OCI-LY7 (cell line): ENCODE measurements at regions not wholly inside any gene's neighbourhood (a gene's known extent, or its start where the extent isn't known, plus 50 kb on each side); places are given as distances from the start of the nearest gene placed in this dataset.

ENCODE experiments used
- BruUV-seq: library from RNA; stranded (reverse); fragments of 400-500 nt; replicated peaks from 2 replicates; lab custom pipeline; 2021; lab: Mats Ljungman, UMichigan
- CTCF ChIA-PET: fragments of 300-600 bp; sonication (Branson Sonifier 250); formaldehyde crosslinking; loops from one replicate; lab custom pipeline; 2022; ENCODE audit warnings: antibody characterized with exemption; ENCODE audit not compliant: unreplicated experiment; lab: Charles Lee
- POLR2A ChIA-PET: fragments of 300-600 bp; sonication (Branson Sonifier 250); formaldehyde crosslinking; loops from one replicate; lab custom pipeline; 2022; ENCODE audit warnings: antibody characterized with exemption; lab: Charles Lee
- DNase-seq: peaks from one replicate; pipeline ENCODE4 v3.0.0-alpha.2; 2015; ENCODE audit warnings: low spot score
- H2AFZ ChIP-seq: fragments of 200-600 bp; sonication (generic), shearing (Covaris generic); 2 replicates; pipeline ENCODE4 v1.6.1; 2014; ENCODE audit warnings: mild to moderate bottlenecking, antibody characterized with exemption, low read length, moderate library complexity
- H3K27ac ChIP-seq: fragments of 200-600 bp; sonication (generic); 2 replicates; pipeline ENCODE4 v1.5.1; 2014; ENCODE audit warnings: mixed run types, low read depth, mild to moderate bottlenecking, moderate library complexity, low read length, inconsistent platforms; ENCODE audit not compliant: poor library complexity, severe bottlenecking
- H3K36me3 ChIP-seq: fragments of 200-600 bp; sonication (generic); 2 replicates; pipeline ENCODE4 v1.6.1; 2014; ENCODE audit warnings: mild to moderate bottlenecking, antibody characterized with exemption, low read length, moderate library complexity, mixed read lengths; ENCODE audit not compliant: insufficient read depth
- H3K4me1 ChIP-seq: fragments of 200-600 bp; sonication (generic); 2 replicates; pipeline ENCODE4 v1.5.1; 2014; ENCODE audit warnings: mild to moderate bottlenecking, low read length; ENCODE audit not compliant: insufficient read depth, poor library complexity, severe bottlenecking
- H3K4me2 ChIP-seq: fragments of 200-600 bp; sonication (generic); 2 replicates; pipeline ENCODE4 v1.6.1; 2014; ENCODE audit warnings: mild to moderate bottlenecking, low read length
- H3K4me3 ChIP-seq: fragments of 200-600 bp; sonication (generic); 2 replicates; pipeline ENCODE4 v1.5.1; 2014; ENCODE audit warnings: mild to moderate bottlenecking, low read depth, low read length; ENCODE audit not compliant: poor library complexity, severe bottlenecking
- H3K79me2 ChIP-seq: fragments of 200-600 bp; sonication (generic); 2 replicates; pipeline ENCODE4 v1.6.1; 2016; ENCODE audit warnings: low read depth, mild to moderate bottlenecking, low read length, moderate library complexity, mixed read lengths; ENCODE audit not compliant: insufficient read depth
- H3K9me2 ChIP-seq: fragments of 200-600 bp; sonication (generic); 2 replicates; pipeline ENCODE4 v1.6.1; 2016; ENCODE audit warnings: mild to moderate bottlenecking, low read length, mixed read lengths; ENCODE audit not compliant: insufficient read depth
- H3K9me3 ChIP-seq: fragments of 200-600 bp; sonication (generic); 2 replicates; pipeline ENCODE4 v1.6.1; 2014; ENCODE audit warnings: mild to moderate bottlenecking, mixed run types, low read length, mixed read lengths
- H4K20me1 ChIP-seq: fragments of 200-600 bp; sonication (generic); 2 replicates; pipeline ENCODE4 v1.6.1; 2014; ENCODE audit warnings: mild to moderate bottlenecking, antibody characterized with exemption, low read length, moderate library complexity, mixed read lengths; ENCODE audit not compliant: insufficient read depth
- CTCF ChIP-seq: fragments of 200-600 bp; sonication (generic); conservative IDR thresholded peaks from 2 replicates; pipeline ENCODE4 v1.5.1; 2014; ENCODE audit warnings: mild to moderate bottlenecking, antibody characterized with exemption, low read length, moderate library complexity, mixed read lengths
- EZH2phosphoT487 ChIP-seq: fragments of 200-600 bp; sonication (generic); IDR thresholded peaks from 2 replicates; pipeline ENCODE4 v1.6.1; 2018; ENCODE audit warnings: low read depth, borderline replicate concordance, mild to moderate bottlenecking, mixed run types, antibody characterized with exemption, low read length, moderate library complexity, mixed read lengths
- intact Hi-C: fragments of 100-400 bp; cut with micrococcal nuclease; formaldehyde crosslinking; loops from one replicate; pipeline ENCODE4 v1.10.0; 2022; ENCODE audit not compliant: unreplicated experiment

DNA sequence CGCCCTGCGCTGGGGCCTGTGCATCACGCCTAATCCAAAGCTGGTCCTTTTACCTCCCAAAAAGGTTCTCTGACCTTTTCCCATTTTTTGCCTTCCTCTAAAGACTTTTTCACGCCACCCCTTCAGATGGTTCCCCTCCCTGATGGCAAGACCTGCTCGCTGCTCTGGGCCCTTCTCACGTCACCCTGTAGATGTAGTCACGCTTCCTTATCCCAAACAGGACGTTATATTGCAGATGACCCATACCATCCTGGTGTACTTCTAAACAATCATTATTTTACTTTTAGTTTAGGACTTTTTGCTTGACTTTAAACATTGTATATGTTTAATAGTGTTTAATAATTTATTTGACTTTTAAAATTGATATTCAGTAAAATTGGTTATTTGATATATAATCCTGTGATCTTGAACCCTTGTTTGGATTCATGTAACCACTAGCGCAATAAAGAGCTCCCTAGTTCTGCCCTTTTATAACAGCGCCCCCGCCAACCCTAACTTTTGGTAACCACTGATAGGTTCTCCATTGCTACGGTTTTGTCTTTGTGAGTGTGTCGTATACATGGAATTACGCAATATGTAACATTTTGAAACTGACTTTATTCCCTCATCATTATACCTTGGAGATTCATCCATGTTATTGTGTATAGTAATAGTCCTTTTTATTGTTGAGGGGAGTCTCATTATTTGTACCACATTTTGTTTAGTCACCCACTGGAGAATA, 159.0 kb upstream of the CHRNA7 start:
- Histone ChIP-seq H3K27ac (no peak overlapping the region), H4K20me1 (no peaks in the 10 kb centered on the region), H3K4me2 (peak overlapping the region; percentile 97), H3K36me3 (no peaks in the 10 kb centered on the region), H3K79me2 (no peaks in the 10 kb centered on the region), H3K9me3 (no peaks in the 10 kb centered on the region), H3K4me3 (peak overlapping the region; percentile 75), H3K9me2 (no peaks in the 10 kb centered on the region), H3K4me1 (peaks cover 3% of the 10 kb centered on the region), H2AFZ (peak overlapping the region; percentile 100)
- DNase-seq: peak; percentile 37
- CTCF ChIA-PET: no interaction called here
- no TSS peak for BruUV-seq
- no peak for TF ChIP-seq CTCF
- TF ChIP-seq EZH2phosphoT487: no peak
- POLR2A ChIA-PET: no interaction called here
- intact Hi-C loops: no loop called here

GRCh38 chr15:31871887-31872281, 158.4 kb upstream of the CHRNA7 start:
- Histone ChIP-seq H4K20me1 (no peaks in the 10 kb centered on the region), H3K79me2 (no peaks in the 10 kb centered on the region), H2AFZ (no peak overlapping the region), H3K4me1 (peaks cover 3% of the 10 kb centered on the region), H3K36me3 (no peaks in the 10 kb centered on the region), H3K4me2 (no peak overlapping the region), H3K9me2 (no peaks in the 10 kb centered on the region), H3K27ac (no peak overlapping the region), H3K4me3 (no peak overlapping the region), H3K9me3 (no peaks in the 10 kb centered on the region)
- intact Hi-C loops: no loop called here
- ChIA-PET POLR2A (interaction anchor here (0.7 kb wide), 1 partner anchor 25 kb away, joined by 4 read pairs; no protein-coding TSS in a partner anchor), CTCF (no interaction called here)
- BruUV-seq: no TSS peak
- DNase-seq: no peak
- TF ChIP-seq CTCF (no peak), EZH2phosphoT487 (no peak)

GRCh38 chr15:31887246-31887645, 143.1 kb upstream of the CHRNA7 start:
- H3K79me2 ChIP-seq: no peaks in the 10 kb centered on the region
- H2AFZ ChIP-seq: no peak overlapping the region
- H3K4me3 ChIP-seq: no peak overlapping the region
- peak; percentile 34 for TF ChIP-seq CTCF
- TF ChIP-seq EZH2phosphoT487: no peak
- DNase-seq: no peak
- ChIA-PET POLR2A (interaction anchor here (0.6 to 1.0 kb wide), 2 partner anchors 8 to 10 kb away, joined by 3 to 5 read pairs; no protein-coding TSS in a partner anchor), CTCF (no interaction called here)
- H3K4me1 ChIP-seq: no peaks in the 10 kb centered on the region
- H3K9me2 ChIP-seq: no peaks in the 10 kb centered on the region
- no peaks in the 10 kb centered on the region for H3K36me3 ChIP-seq
- no peak overlapping the region for H3K27ac ChIP-seq
- BruUV-seq: no TSS peak
- H4K20me1 ChIP-seq: no peaks in the 10 kb centered on the region
- intact Hi-C loops: no loop called here
- no peak overlapping the region for H3K4me2 ChIP-seq
- H3K9me3 ChIP-seq: no peaks in the 10 kb centered on the region
